GM23338 (cell line): ENCODE measurements at regions not wholly inside any gene's neighbourhood (a gene's known extent, or its start where the extent isn't known, plus 50 kb on each side); places are given as distances from the start of the nearest gene placed in this dataset.

Experiments used
- ZNF114 ChIP-seq: fragments of 250-450 bp; sonication (Bioruptor Pico); IDR thresholded peaks from 2 replicates; pipeline ENCODE4 v1.5.0; 2020; ENCODE audit warnings: mild to moderate bottlenecking, moderate library complexity
- ZNF331 ChIP-seq: fragments of 250-450 bp; sonication (Bioruptor Pico); IDR thresholded peaks from 2 replicates; pipeline ENCODE4 v1.5.0; 2020; ENCODE audit warnings: low read depth, mild to moderate bottlenecking, moderate library complexity
- TF ChIP-seq, protein P1 (sequence below), 2 experiments: fragments of 200-600 bp in 1 of 2; sonication (generic) in 1 of 2; conservative IDR thresholded peaks; 2 replicates each; pipeline versions ENCODE4 v1.5.1 to v1.6.1; 2016 to 2017; ENCODE audit warnings: antibody characterized with exemption in 2 of 2, low read depth in 2 of 2, mild to moderate bottlenecking in 2 of 2, moderate library complexity in 1 of 2

DNA sequence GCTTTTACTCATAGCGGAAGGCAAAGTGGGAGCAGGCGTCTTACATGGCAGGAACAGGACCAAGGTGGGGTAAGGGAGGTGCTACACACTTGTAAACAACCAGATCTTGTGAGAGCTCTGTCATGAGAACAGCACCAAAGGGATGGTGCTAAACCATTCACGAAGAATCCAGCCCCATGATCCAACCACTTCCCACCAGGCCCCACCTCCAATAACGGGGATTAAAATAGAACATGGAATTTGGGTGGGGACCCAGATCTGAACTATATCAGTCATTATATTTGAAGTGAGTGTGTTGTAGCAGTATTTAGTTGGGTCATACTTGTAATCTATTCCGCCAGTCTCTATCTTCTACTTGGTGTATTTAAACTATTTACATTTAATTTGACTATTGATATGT is 190.9 kb downstream of the RPLP1 start:
- TF ChIP-seq ZNF114 (CRISPR knock-in tag) (no peak), ZNF331 (CRISPR knock-in tag) (no peak)
- TF ChIP-seq, protein P1, sequence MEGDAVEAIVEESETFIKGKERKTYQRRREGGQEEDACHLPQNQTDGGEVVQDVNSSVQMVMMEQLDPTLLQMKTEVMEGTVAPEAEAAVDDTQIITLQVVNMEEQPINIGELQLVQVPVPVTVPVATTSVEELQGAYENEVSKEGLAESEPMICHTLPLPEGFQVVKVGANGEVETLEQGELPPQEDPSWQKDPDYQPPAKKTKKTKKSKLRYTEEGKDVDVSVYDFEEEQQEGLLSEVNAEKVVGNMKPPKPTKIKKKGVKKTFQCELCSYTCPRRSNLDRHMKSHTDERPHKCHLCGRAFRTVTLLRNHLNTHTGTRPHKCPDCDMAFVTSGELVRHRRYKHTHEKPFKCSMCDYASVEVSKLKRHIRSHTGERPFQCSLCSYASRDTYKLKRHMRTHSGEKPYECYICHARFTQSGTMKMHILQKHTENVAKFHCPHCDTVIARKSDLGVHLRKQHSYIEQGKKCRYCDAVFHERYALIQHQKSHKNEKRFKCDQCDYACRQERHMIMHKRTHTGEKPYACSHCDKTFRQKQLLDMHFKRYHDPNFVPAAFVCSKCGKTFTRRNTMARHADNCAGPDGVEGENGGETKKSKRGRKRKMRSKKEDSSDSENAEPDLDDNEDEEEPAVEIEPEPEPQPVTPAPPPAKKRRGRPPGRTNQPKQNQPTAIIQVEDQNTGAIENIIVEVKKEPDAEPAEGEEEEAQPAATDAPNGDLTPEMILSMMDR (conservative IDR thresholded peaks at IDR 0.05; ENCODE audit: low read depth in 2 of 2): no peak
